B cell (primary cell): ENCODE measurements at regions not wholly inside any gene's neighbourhood (a gene's known extent, or its start where the extent isn't known, plus 50 kb on each side); places are given as distances from the start of the nearest gene placed in this dataset.

Experiments
- ATAC-seq: fragments of 200-7000 bp; cut with Tn5 transposase; one replicate; pipeline ENCODE4 v1.10.0; 2021; ENCODE audit warnings: low read depth, mild to moderate bottlenecking, moderate number of reproducible peaks, moderate library complexity
- CTCF ChIA-PET: fragments of 350-600 bp; sonication (Branson Sonifier 250); formaldehyde crosslinking; loops from one replicate; lab custom pipeline; 2021; ENCODE audit warnings: antibody characterized with exemption, inconsistent platforms; lab: Charles Lee
- POLR2A ChIA-PET: fragments of 350-600 bp; sonication (Branson Sonifier 250); formaldehyde crosslinking; loops from one replicate; lab custom pipeline; 2021; ENCODE audit warnings: antibody characterized with exemption; lab: Charles Lee
- DNase-seq: peaks from one replicate; pipeline ENCODE4 v3.0.0; 2013
- H2AFZ ChIP-seq: 2 replicates; pipeline ENCODE4 v1.6.1; 2012; ENCODE audit warnings: mild to moderate bottlenecking, low read depth, low read length; ENCODE audit not compliant: insufficient read depth, poor library complexity, severe bottlenecking
- H3K27ac ChIP-seq, 2 donors: 1 replicate in 1 of 2; 2 replicates in 1 of 2; pipeline ENCODE4 v1.5.1; 2012 to 2013; ENCODE audit warnings: low read length in 2 of 2, mild to moderate bottlenecking in 2 of 2, moderate library complexity in 1 of 2
- H3K27me3 ChIP-seq, 4 experiments: fragments of 200-600 bp in 1 of 4; sonication (generic) in 1 of 4; replicated peaks in 1 of 4; 1 replicate in 2 of 4; 2 replicates in 2 of 4; pipeline versions ENCODE4 v1.6.1 to v1.7.0; 2013 to 2016; ENCODE audit warnings: low read length in 3 of 4, mild to moderate bottlenecking in 2 of 4, mixed read lengths in 1 of 4, moderate library complexity in 1 of 4; ENCODE audit not compliant: insufficient read depth in 4 of 4, control insufficient read depth in 3 of 4; ENCODE audit errors: control extremely low read depth in 1 of 4
- H3K36me3 ChIP-seq, 2 experiments: replicated peaks in 1 of 2; 1 replicate in 1 of 2; 2 replicates in 1 of 2; pipeline versions ENCODE4 v1.6.1 to v1.7.1; 2013; ENCODE audit warnings: low read length in 1 of 2; ENCODE audit not compliant: insufficient read depth in 2 of 2, control insufficient read depth in 1 of 2; ENCODE audit errors: control extremely low read depth in 1 of 2, extremely low read depth in 1 of 2
- H3K4me1 ChIP-seq, 2 donors: fragments of 200-600 bp in 1 of 2; sonication (generic) in 1 of 2; 1 replicate in 1 of 2; 2 replicates in 1 of 2; pipeline versions ENCODE4 v1.5.1 to v1.6.1; 2013 to 2017; ENCODE audit warnings: low read length in 2 of 2; ENCODE audit not compliant: control insufficient read depth in 2 of 2, insufficient read depth in 2 of 2
- H3K4me2 ChIP-seq: replicated peaks from 2 replicates; pipeline ENCODE3; 2012; ENCODE audit warnings: mild to moderate bottlenecking, low read depth, low read length; ENCODE audit not compliant: poor library complexity, severe bottlenecking
- H3K4me3 ChIP-seq, 5 experiments: fragments of 200-600 bp in 1 of 5; sonication (generic) in 1 of 5; 1 replicate in 3 of 5; 2 replicates in 2 of 5; pipeline versions ENCODE4 v1.5.1 to v1.7.0; 2011 to 2016; ENCODE audit warnings: low read length in 4 of 5, mild to moderate bottlenecking in 4 of 5, low read depth in 2 of 5, control low read depth in 1 of 5, moderate library complexity in 1 of 5; ENCODE audit not compliant: insufficient read depth in 1 of 5; ENCODE audit errors: control extremely low read depth in 1 of 5, extremely low read depth in 1 of 5
- H3K79me2 ChIP-seq: fragments of 200-600 bp; sonication (generic); one replicate; pipeline ENCODE4 v1.6.0; 2016; ENCODE audit warnings: low read length; ENCODE audit not compliant: control insufficient read depth, insufficient read depth
- H3K9ac ChIP-seq: fragments of 200-600 bp; sonication (generic); 2 replicates; pipeline ENCODE4 v1.6.1; 2017; ENCODE audit warnings: mild to moderate bottlenecking, low read length, moderate library complexity
- H3K9me3 ChIP-seq, 3 donors: one replicate each; pipeline versions ENCODE4 v1.6.1 to v1.7.1; 2013; ENCODE audit warnings: low read length in 2 of 3; ENCODE audit not compliant: control insufficient read depth in 2 of 3, insufficient read depth in 1 of 3; ENCODE audit errors: control extremely low read depth in 1 of 3
- H4K20me1 ChIP-seq: 2 replicates; pipeline ENCODE4 v1.6.0; 2012; ENCODE audit warnings: mild to moderate bottlenecking, low read length; ENCODE audit not compliant: insufficient read depth, control insufficient read depth, poor library complexity, severe bottlenecking
- H3K27ac Mint-ChIP-seq: one replicate; pipeline ENCODE4 v1.8.0; 2021; ENCODE audit warnings: mixed read lengths
- H3K27me3 Mint-ChIP-seq: one replicate; pipeline ENCODE4 v1.8.0; 2021; ENCODE audit warnings: mixed read lengths
- H3K4me1 Mint-ChIP-seq: one replicate; pipeline ENCODE4 v1.8.0; 2021; ENCODE audit warnings: mixed read lengths
- H3K4me3 Mint-ChIP-seq: one replicate; pipeline ENCODE4 v1.8.0; 2021; ENCODE audit warnings: mixed read lengths
- H3K9me3 Mint-ChIP-seq: one replicate; pipeline ENCODE4 v1.8.0; 2022; ENCODE audit warnings: mixed read lengths; ENCODE audit not compliant: insufficient read depth
- EZH2 ChIP-seq: IDR thresholded peaks from 2 replicates; pipeline ENCODE4 v1.6.1; 2012; ENCODE audit warnings: borderline replicate concordance, low read depth, mild to moderate bottlenecking, moderate library complexity, low read length; ENCODE audit not compliant: insufficient read depth, poor library complexity, severe bottlenecking
- WGBS: methylation state at CpG from one replicate; pipeline ENCODE4 v1.1.5; 2013; ENCODE audit warnings: missing lambda C conversion rate; ENCODE audit not compliant: insufficient coverage; 5-methylcytosine and 5-hydroxymethylcytosine counted together
- intact Hi-C: fragments of 100-400 bp; cut with micrococcal nuclease; formaldehyde crosslinking; loops from one replicate; pipeline ENCODE4 v1.10.0; 2022
- TF ChIP-seq, protein P1 (sequence below): fragments of 200-600 bp; IDR thresholded peaks from one replicate; pipeline ENCODE4 v1.8.0; 2022; ENCODE audit warnings: antibody characterized with exemption, mild to moderate bottlenecking

DNA sequence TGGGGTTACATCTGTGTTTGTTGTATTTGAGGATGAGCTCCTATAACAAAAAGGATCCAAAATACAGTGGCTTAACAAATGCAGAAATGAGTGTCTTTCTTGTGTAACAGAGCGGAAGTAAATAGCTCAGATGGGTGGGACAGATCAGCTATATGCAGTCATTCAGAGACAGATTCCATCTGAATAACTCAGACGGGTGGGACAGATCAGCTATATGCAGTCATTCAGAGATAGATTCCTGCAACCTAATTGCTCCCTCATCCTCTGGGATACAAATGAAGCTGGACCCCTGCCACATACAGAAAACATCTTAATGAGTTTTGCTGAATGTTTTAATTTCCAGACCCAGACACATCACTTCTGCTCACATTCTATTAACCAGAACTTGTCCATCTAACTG lies 332.3 kb downstream of the BCKDHB start:
- H3K36me3 ChIP-seq: no peaks in the 10 kb centered on the region
- Mint-ChIP-seq H3K4me1 (no peaks in the 10 kb centered on the region), H3K4me3 (no peak overlapping the region), H3K27ac (no peak overlapping the region), H3K9me3 (no peaks in the 10 kb centered on the region), H3K27me3 (no peaks in the 10 kb centered on the region)
- ChIA-PET POLR2A (no interaction called here), CTCF (no interaction called here)
- no peak overlapping the region for H2AFZ ChIP-seq
- no peaks in the 10 kb centered on the region for H3K79me2 ChIP-seq
- no peaks in the 10 kb centered on the region for H3K27me3 ChIP-seq
- H3K9ac ChIP-seq: no peak overlapping the region
- H4K20me1 ChIP-seq: no peaks in the 10 kb centered on the region
- intact Hi-C loops: no loop called here
- 94% methylated on average over 2 of the region's 2 CpGs for WGBS
- TF ChIP-seq, protein P1, sequence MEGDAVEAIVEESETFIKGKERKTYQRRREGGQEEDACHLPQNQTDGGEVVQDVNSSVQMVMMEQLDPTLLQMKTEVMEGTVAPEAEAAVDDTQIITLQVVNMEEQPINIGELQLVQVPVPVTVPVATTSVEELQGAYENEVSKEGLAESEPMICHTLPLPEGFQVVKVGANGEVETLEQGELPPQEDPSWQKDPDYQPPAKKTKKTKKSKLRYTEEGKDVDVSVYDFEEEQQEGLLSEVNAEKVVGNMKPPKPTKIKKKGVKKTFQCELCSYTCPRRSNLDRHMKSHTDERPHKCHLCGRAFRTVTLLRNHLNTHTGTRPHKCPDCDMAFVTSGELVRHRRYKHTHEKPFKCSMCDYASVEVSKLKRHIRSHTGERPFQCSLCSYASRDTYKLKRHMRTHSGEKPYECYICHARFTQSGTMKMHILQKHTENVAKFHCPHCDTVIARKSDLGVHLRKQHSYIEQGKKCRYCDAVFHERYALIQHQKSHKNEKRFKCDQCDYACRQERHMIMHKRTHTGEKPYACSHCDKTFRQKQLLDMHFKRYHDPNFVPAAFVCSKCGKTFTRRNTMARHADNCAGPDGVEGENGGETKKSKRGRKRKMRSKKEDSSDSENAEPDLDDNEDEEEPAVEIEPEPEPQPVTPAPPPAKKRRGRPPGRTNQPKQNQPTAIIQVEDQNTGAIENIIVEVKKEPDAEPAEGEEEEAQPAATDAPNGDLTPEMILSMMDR: no peak
- TF ChIP-seq EZH2: no peak
- no peak overlapping the region for H3K4me2 ChIP-seq
- DNase-seq: no peak
- H3K27ac ChIP-seq: no peak overlapping the region
- no peak for ATAC-seq
- H3K4me1 ChIP-seq: no peaks in the 10 kb centered on the region
- no peaks in the 10 kb centered on the region for H3K9me3 ChIP-seq
- H3K4me3 ChIP-seq: no peak overlapping the region

DNA sequence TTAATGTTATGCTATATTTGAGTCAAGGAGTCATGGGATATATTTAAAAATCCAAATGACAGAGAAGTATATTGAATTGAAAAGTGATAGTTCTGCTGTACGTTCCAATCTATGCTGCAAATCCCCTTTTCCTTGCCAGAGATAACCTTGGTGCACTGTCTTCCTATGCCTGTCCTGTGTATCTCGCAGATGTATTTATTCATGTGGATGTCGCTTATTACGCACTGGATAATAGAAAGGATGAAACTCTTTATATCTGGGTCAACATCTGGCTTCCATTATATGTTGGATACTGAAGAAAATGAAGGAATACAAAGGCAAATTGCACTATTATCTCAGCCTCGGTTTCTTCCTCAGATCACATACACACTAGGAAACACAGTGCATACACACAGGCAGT lies 331.3 kb downstream of the BCKDHB start:
- Histone ChIP-seq H3K9ac (no peak overlapping the region), H3K4me1 (no peaks in the 10 kb centered on the region), H4K20me1 (no peaks in the 10 kb centered on the region), H2AFZ (no peak overlapping the region), H3K4me2 (no peak overlapping the region), H3K27me3 (no peaks in the 10 kb centered on the region), H3K4me3 (no peak overlapping the region), H3K27ac (no peak overlapping the region), H3K36me3 (no peaks in the 10 kb centered on the region), H3K9me3 (peaks cover 0 to 7% (median 0%) of the 10 kb centered on the region in 3 donors), H3K79me2 (no peaks in the 10 kb centered on the region)
- H3K9me3 Mint-ChIP-seq: no peaks in the 10 kb centered on the region
- TF ChIP-seq, protein P1: no peak
- TF ChIP-seq EZH2: no peak
- WGBS: no CpG with 5 or more reads among the region's 5 CpGs
- no peaks in the 10 kb centered on the region for H3K4me1 Mint-ChIP-seq
- CTCF ChIA-PET: no interaction called here
- H3K27me3 Mint-ChIP-seq: no peaks in the 10 kb centered on the region
- H3K27ac Mint-ChIP-seq: no peak overlapping the region
- ATAC-seq (no peak), DNase-seq (no peak)
- POLR2A ChIA-PET: no interaction called here
- H3K4me3 Mint-ChIP-seq: no peak overlapping the region
- intact Hi-C loops: no loop called here
